CMK (cell line): ENCODE measurements at regions not wholly inside any gene's neighbourhood (a gene's known extent, or its start where the extent isn't known, plus 50 kb on each side); places are given as distances from the start of the nearest gene placed in this dataset.
"Not testable (repeated sequence)": the region's sequence is repeated elsewhere in the genome, so short reads cannot be mapped to it uniquely, and the experiment has no call there.

Experiments used
- DNase-seq: peaks from one replicate; pipeline ENCODE4 v3.0.0-alpha.2; 2010; ENCODE audit warnings: low read depth

GRCh38 chr10:90032519-90032918 is 331.1 kb downstream of the KIF20B start:
- DNase-seq = no peak

- DNase-seq = not testable (repeated sequence)
Measured at GRCh38 chr10:90034862-90035261, 333.5 kb downstream of the KIF20B start.

GRCh38 chr10:90041585-90041984 is 340.2 kb downstream of the KIF20B start:
- no peak for DNase-seq

- no peak for DNase-seq
Measured at GRCh38 chr10:90042075-90042474, 340.7 kb downstream of the KIF20B start.

- no peak for DNase-seq
Measured at GRCh38 chr10:90047243-90047729, 345.9 kb downstream of the KIF20B start.

- no peak for DNase-seq
Measured at GRCh38 chr10:90051053-90051452, 349.7 kb downstream of the KIF20B start.

GRCh38 chr10:90051474-90051873 is 350.1 kb downstream of the KIF20B start:
- no peak for DNase-seq

GRCh38 chr10:90062786-90063185 is 361.4 kb downstream of the KIF20B start:
- DNase-seq = no peak

GRCh38 chr10:90064295-90064694 is 362.9 kb downstream of the KIF20B start:
- DNase-seq = no peak

GRCh38 chr10:90066435-90066834 is 365.0 kb downstream of the KIF20B start:
- no peak for DNase-seq

GRCh38 chr10:90075995-90076394 is 374.6 kb downstream of the KIF20B start:
- no peak for DNase-seq

- no peak for DNase-seq
Measured at GRCh38 chr10:90079819-90080218, 378.4 kb downstream of the KIF20B start.

- DNase-seq = not testable (repeated sequence)
Measured at GRCh38 chr10:90086606-90087190, 385.3 kb downstream of the KIF20B start.

GRCh38 chr10:90087197-90088023 is 386.0 kb downstream of the KIF20B start:
- no peak for DNase-seq

GRCh38 chr10:90088024-90088317 is 386.6 kb downstream of the KIF20B start:
- DNase-seq = no peak

- DNase-seq = no peak
Measured at GRCh38 chr10:90089719-90090118, 388.3 kb downstream of the KIF20B start.

- DNase-seq = no peak
Measured at GRCh38 chr10:90096196-90096595, 394.8 kb downstream of the KIF20B start.

- DNase-seq = not testable (repeated sequence)
Measured at GRCh38 chr10:90107581-90107980, 406.2 kb downstream of the KIF20B start.

GRCh38 chr10:90111671-90112070 is 410.3 kb downstream of the KIF20B start:
- no peak for DNase-seq

GRCh38 chr10:90112681-90113080 is 411.3 kb downstream of the KIF20B start:
- no peak for DNase-seq

- not testable (repeated sequence) for DNase-seq
Measured at GRCh38 chr10:90118567-90118966, 417.2 kb downstream of the KIF20B start.

- not testable (repeated sequence) for DNase-seq
Measured at GRCh38 chr10:90119631-90120280, 418.4 kb downstream of the KIF20B start.
